Left forelimb (tissue), 1 donor: ENCODE measurements at regions not wholly inside any gene's neighbourhood (a gene's known extent, or its start where the extent isn't known, plus 50 kb on each side); places are given as distances from the start of the nearest gene placed in this dataset.

Experiments
- DNase-seq: peaks from one replicate; pipeline ENCODE4 v3.0.0-alpha.2; 2018; ENCODE audit warnings: low spot score

- no peak for DNase-seq
Observed at GRCh38 chr18:22114526-22115321, 54.7 kb upstream of the GATA6 start.

- DNase-seq, result no peak
Observed at GRCh38 chr18:22115573-22115972, 53.8 kb upstream of the GATA6 start.
